OCI-LY1 (cell line): ENCODE measurements at regions not wholly inside any gene's neighbourhood (a gene's known extent, or its start where the extent isn't known, plus 50 kb on each side); places are given as distances from the start of the nearest gene placed in this dataset.

ENCODE experiments used
- H2AFZ ChIP-seq: fragments of 200-600 bp; sonication (generic), shearing (Covaris generic); 2 replicates; pipeline ENCODE4 v1.6.0; 2014; ENCODE audit warnings: antibody characterized with exemption, mild to moderate bottlenecking, low read length
- H3F3A ChIP-seq: fragments of 200-600 bp; sonication (generic), shearing (Covaris generic); 2 replicates; pipeline ENCODE4 v1.6.0; 2014; ENCODE audit warnings: mild to moderate bottlenecking, antibody characterized with exemption, low read length, moderate library complexity; ENCODE audit not compliant: insufficient read depth
- H3K27ac ChIP-seq: fragments of 200-600 bp; sonication (generic); 2 replicates; pipeline ENCODE4 v1.5.1; 2014; ENCODE audit warnings: low read length, mixed run types, mild to moderate bottlenecking, low read depth; ENCODE audit not compliant: poor library complexity, severe bottlenecking
- H3K27me3 ChIP-seq: fragments of 200-600 bp; sonication (generic); 2 replicates; pipeline ENCODE4 v1.6.0; 2014; ENCODE audit warnings: antibody characterized with exemption, mild to moderate bottlenecking, low read length, moderate library complexity; ENCODE audit not compliant: insufficient read depth
- H3K36me3 ChIP-seq: fragments of 200-600 bp; sonication (generic); 2 replicates; pipeline ENCODE4 v1.6.1; 2014; ENCODE audit warnings: mild to moderate bottlenecking, antibody characterized with exemption, low read length, moderate library complexity, mixed read lengths; ENCODE audit not compliant: insufficient read depth
- H3K4me1 ChIP-seq: fragments of 200-600 bp; sonication (generic); 2 replicates; pipeline ENCODE4 v1.5.1; 2014; ENCODE audit warnings: mild to moderate bottlenecking, low read length, moderate library complexity; ENCODE audit not compliant: insufficient read depth, severe bottlenecking
- H3K4me2 ChIP-seq: fragments of 200-600 bp; sonication (generic), shearing (Covaris generic); 2 replicates; pipeline ENCODE4 v1.6.1; 2014; ENCODE audit warnings: low read length
- H3K4me3 ChIP-seq: fragments of 200-600 bp; sonication (generic); 2 replicates; pipeline ENCODE4 v1.5.1; 2014; ENCODE audit warnings: low read length, low read depth, mild to moderate bottlenecking, mixed read lengths; ENCODE audit not compliant: poor library complexity, severe bottlenecking
- H3K79me2 ChIP-seq: fragments of 200-600 bp; shearing (Covaris generic); 2 replicates; pipeline ENCODE4 v1.6.1; 2016; ENCODE audit warnings: mixed run types, low read length, mixed read lengths; ENCODE audit not compliant: insufficient read depth
- H3K9ac ChIP-seq: fragments of 200-600 bp; sonication (generic), shearing (Covaris generic); 2 replicates; pipeline ENCODE4 v1.6.1; 2014; ENCODE audit warnings: mild to moderate bottlenecking, low read length, mixed read lengths
- H3K9me2 ChIP-seq: fragments of 200-600 bp; sonication (generic), shearing (Covaris generic); 2 replicates; pipeline ENCODE4 v1.6.1; 2014; ENCODE audit warnings: low read depth, mild to moderate bottlenecking, low read length, mixed read lengths
- H3K9me3 ChIP-seq: fragments of 200-600 bp; shearing (Covaris generic); 2 replicates; pipeline ENCODE4 v1.6.1; 2014; ENCODE audit warnings: low read length, mixed read lengths
- H4K20me1 ChIP-seq: fragments of 200-600 bp; sonication (generic), shearing (Covaris generic); 2 replicates; pipeline ENCODE4 v1.6.0; 2016; ENCODE audit warnings: mild to moderate bottlenecking, low read length; ENCODE audit not compliant: insufficient read depth
- EZH2 ChIP-seq: fragments of 200-600 bp; sonication (generic), shearing (Covaris generic); IDR thresholded peaks from 2 replicates; pipeline ENCODE4 v1.8.0; 2017; ENCODE audit warnings: borderline replicate concordance, mixed run types, mild to moderate bottlenecking, antibody characterized with exemption, low read length, moderate library complexity, mixed read lengths
- TF ChIP-seq, protein P1 (sequence below): fragments of 200-600 bp; sonication (generic), shearing (Covaris generic); IDR thresholded peaks from 2 replicates; pipeline ENCODE4 v1.5.1; 2017; ENCODE audit warnings: mild to moderate bottlenecking, antibody characterized with exemption, low read length, moderate library complexity, mixed read lengths

DNA sequence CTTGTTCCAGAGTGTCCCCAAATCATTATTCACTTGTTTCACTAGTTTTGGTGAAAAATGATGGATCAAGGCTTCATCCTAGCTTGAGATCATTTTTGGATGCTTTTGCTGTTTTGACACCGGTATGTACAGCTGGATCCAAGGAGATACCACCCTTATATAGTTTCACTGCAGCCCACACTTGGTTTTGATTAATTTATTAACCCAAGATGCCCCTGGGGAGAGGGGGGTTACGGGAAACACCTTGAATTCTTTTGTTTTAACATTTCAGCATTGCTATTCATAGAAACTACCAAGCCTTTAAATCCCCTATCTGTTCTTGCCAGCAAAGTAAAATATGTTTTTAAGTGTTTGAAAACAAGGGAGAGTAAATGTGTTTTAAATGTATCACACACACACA, 457.7 kb upstream of the RUNX1 start:
- no peak overlapping the region for H3K27ac ChIP-seq

DNA sequence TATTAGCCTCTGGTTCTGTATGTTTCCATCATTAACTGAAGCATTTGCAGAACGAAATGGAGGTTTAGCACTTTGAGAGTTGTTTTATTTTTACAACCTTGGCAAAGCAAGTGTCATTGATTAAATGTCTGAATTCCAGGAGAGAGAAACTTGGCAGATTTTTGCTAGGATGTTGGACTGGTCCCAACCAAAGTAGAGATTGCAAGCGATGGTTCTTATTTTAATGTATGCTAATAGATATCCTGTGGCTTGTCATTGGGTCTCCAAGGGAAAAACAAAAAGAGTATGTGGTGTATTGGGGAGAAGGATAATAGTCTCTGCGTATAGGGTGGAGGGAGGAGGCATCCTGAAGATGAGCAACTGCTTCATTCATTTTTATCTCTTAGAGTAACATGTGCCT, 457.2 kb upstream of the RUNX1 start:
- Histone ChIP-seq H3K4me2 (no peak overlapping the region), H3K36me3 (no peaks in the 10 kb centered on the region), H3K4me3 (no peak overlapping the region), H3K27ac (no peak overlapping the region), H3K79me2 (no peaks in the 10 kb centered on the region), H3K9me2 (no peaks in the 10 kb centered on the region), H3F3A (no peaks in the 10 kb centered on the region), H3K4me1 (no peaks in the 10 kb centered on the region), H3K9me3 (no peaks in the 10 kb centered on the region), H3K27me3 (no peaks in the 10 kb centered on the region), H2AFZ (no peak overlapping the region), H4K20me1 (no peaks in the 10 kb centered on the region), H3K9ac (no peak overlapping the region)
- TF ChIP-seq, protein P1, sequence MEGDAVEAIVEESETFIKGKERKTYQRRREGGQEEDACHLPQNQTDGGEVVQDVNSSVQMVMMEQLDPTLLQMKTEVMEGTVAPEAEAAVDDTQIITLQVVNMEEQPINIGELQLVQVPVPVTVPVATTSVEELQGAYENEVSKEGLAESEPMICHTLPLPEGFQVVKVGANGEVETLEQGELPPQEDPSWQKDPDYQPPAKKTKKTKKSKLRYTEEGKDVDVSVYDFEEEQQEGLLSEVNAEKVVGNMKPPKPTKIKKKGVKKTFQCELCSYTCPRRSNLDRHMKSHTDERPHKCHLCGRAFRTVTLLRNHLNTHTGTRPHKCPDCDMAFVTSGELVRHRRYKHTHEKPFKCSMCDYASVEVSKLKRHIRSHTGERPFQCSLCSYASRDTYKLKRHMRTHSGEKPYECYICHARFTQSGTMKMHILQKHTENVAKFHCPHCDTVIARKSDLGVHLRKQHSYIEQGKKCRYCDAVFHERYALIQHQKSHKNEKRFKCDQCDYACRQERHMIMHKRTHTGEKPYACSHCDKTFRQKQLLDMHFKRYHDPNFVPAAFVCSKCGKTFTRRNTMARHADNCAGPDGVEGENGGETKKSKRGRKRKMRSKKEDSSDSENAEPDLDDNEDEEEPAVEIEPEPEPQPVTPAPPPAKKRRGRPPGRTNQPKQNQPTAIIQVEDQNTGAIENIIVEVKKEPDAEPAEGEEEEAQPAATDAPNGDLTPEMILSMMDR, result no peak
- TF ChIP-seq EZH2, result no peak

More for the DNA sequence above, 457.7 kb upstream of the RUNX1 start:
- Histone ChIP-seq H4K20me1 (no peaks in the 10 kb centered on the region), H3K36me3 (no peaks in the 10 kb centered on the region), H3K4me1 (no peaks in the 10 kb centered on the region), H3F3A (no peaks in the 10 kb centered on the region), H2AFZ (no peak overlapping the region), H3K4me2 (no peak overlapping the region), H3K9me3 (no peaks in the 10 kb centered on the region), H3K27me3 (no peaks in the 10 kb centered on the region), H3K9ac (no peak overlapping the region), H3K9me2 (no peaks in the 10 kb centered on the region), H3K4me3 (no peak overlapping the region), H3K79me2 (no peaks in the 10 kb centered on the region)
- no peak for TF ChIP-seq EZH2

DNA sequence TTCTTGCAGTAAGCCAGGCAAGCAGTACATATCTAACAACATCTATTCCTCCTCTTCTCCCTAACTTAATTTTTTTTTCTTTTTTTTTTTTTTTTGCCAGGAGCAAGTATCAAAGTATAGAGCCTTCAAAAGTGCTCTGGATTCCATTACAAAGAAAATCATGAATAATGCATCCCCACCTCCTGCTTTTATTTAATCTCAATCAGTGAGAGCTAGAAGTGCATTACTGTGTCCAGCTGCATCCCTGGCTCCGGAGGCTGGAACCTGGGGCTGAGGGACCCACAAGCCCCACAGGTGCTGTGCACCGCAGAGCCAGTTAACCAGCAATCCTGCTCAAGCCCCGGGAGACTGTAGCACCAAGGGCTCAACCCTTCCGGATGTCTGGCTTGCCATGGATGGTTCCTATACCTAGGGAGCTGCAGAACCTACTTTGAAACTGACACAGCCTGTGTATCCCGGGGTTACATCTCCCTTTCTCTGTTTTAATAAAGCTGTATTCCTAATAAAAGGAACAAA, 455.9 kb upstream of the RUNX1 start:
- Histone ChIP-seq H3K4me2 (no peak overlapping the region), H3K4me1 (no peaks in the 10 kb centered on the region), H2AFZ (no peak overlapping the region), H3K4me3 (no peak overlapping the region), H3K27me3 (no peaks in the 10 kb centered on the region), H3F3A (no peaks in the 10 kb centered on the region), H3K9me3 (no peaks in the 10 kb centered on the region), H3K79me2 (no peaks in the 10 kb centered on the region), H4K20me1 (no peaks in the 10 kb centered on the region), H3K36me3 (no peaks in the 10 kb centered on the region), H3K9me2 (no peaks in the 10 kb centered on the region), H3K27ac (no peak overlapping the region), H3K9ac (no peak overlapping the region)
- TF ChIP-seq EZH2, result no peak
- TF ChIP-seq, protein P1, result no peak

DNA sequence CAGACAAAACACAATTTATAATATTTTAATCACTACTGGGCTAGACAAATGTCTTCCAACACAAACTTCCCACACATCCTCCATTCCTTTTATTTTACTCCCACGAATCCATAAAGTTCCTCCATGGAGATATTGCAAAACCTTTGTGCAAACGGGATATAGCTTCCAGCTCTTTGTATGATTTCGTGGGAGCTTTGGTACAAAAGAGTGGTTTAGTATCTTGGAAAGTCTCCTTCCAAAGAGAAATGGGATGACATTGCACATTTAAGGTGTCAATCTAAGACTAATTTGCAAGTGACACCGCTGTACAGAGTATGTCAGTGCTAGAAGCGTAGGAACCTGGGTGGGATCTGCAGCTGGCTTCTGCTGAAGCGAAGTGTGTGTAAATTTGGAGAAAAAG, 455.2 kb upstream of the RUNX1 start:
- no peak overlapping the region for H3K4me3 ChIP-seq
- no peak overlapping the region for H3K9ac ChIP-seq
- no peaks in the 10 kb centered on the region for H3K4me1 ChIP-seq
- no peaks in the 10 kb centered on the region for H3K9me3 ChIP-seq
- H3K27me3 ChIP-seq, result no peaks in the 10 kb centered on the region
- TF ChIP-seq, protein P1, result no peak
- no peak for TF ChIP-seq EZH2
- no peak overlapping the region for H3K27ac ChIP-seq
- H3K4me2 ChIP-seq, result no peak overlapping the region
- no peaks in the 10 kb centered on the region for H4K20me1 ChIP-seq
- H3K79me2 ChIP-seq, result no peaks in the 10 kb centered on the region
- H3K9me2 ChIP-seq, result no peaks in the 10 kb centered on the region
- H3F3A ChIP-seq, result no peaks in the 10 kb centered on the region
- no peak overlapping the region for H2AFZ ChIP-seq
- H3K36me3 ChIP-seq, result no peaks in the 10 kb centered on the region
